HL-60 (cell line): ENCODE measurements at regions not wholly inside any gene's neighbourhood (a gene's known extent, or its start where the extent isn't known, plus 50 kb on each side); places are given as distances from the start of the nearest gene placed in this dataset.

Source experiments
- GABPA ChIP-seq: IDR thresholded peaks from 2 replicates; pipeline ENCODE4 v1.6.1; 2012; ENCODE audit warnings: low read depth
- POLR2AphosphoS5 ChIP-seq: IDR thresholded peaks from 2 replicates; pipeline ENCODE4 v1.6.1; 2012; ENCODE audit warnings: low read depth
- SPI1 ChIP-seq: IDR thresholded peaks from 2 replicates; pipeline ENCODE4 v1.6.1; 2012; ENCODE audit warnings: low read depth, mild to moderate bottlenecking, borderline replicate concordance
- TF ChIP-seq, protein P1 (sequence below): IDR thresholded peaks from one replicate; pipeline ENCODE4 v1.5.1; 2011; ENCODE audit warnings: low read length, control low read depth, inconsistent platforms; ENCODE audit not compliant: insufficient read depth
- TF ChIP-seq, protein P2 (sequence below): IDR thresholded peaks from 2 replicates; pipeline ENCODE4 v1.6.1; 2012; ENCODE audit warnings: low read depth; ENCODE audit not compliant: insufficient replicate concordance

DNA sequence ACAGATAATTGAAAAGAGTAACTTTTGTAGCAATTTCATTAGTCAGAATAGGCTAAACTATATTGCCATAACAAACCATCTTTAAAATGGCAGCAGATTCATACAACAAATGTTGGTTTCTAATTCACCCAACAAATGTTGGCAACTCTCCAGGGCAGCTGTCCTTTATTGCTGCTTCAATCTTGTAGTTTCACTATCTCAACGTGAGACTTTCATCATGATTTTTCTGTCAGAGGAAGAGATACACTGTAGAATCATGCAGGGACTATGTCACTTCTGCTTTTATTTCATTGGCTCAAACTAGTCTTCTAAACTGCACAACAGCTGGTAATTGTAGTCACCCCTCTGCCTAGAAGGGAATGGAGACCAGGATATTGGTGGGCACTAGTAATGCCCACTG lies 174.2 kb downstream of the TANC2 start:
- TF ChIP-seq, protein P1, sequence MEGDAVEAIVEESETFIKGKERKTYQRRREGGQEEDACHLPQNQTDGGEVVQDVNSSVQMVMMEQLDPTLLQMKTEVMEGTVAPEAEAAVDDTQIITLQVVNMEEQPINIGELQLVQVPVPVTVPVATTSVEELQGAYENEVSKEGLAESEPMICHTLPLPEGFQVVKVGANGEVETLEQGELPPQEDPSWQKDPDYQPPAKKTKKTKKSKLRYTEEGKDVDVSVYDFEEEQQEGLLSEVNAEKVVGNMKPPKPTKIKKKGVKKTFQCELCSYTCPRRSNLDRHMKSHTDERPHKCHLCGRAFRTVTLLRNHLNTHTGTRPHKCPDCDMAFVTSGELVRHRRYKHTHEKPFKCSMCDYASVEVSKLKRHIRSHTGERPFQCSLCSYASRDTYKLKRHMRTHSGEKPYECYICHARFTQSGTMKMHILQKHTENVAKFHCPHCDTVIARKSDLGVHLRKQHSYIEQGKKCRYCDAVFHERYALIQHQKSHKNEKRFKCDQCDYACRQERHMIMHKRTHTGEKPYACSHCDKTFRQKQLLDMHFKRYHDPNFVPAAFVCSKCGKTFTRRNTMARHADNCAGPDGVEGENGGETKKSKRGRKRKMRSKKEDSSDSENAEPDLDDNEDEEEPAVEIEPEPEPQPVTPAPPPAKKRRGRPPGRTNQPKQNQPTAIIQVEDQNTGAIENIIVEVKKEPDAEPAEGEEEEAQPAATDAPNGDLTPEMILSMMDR, result no peak
- TF ChIP-seq POLR2AphosphoS5 (peak; percentile 33; the same call in 1 of the 2 replicates), GABPA (no peak), SPI1 (peak; percentile 92)
- TF ChIP-seq, protein P2, sequence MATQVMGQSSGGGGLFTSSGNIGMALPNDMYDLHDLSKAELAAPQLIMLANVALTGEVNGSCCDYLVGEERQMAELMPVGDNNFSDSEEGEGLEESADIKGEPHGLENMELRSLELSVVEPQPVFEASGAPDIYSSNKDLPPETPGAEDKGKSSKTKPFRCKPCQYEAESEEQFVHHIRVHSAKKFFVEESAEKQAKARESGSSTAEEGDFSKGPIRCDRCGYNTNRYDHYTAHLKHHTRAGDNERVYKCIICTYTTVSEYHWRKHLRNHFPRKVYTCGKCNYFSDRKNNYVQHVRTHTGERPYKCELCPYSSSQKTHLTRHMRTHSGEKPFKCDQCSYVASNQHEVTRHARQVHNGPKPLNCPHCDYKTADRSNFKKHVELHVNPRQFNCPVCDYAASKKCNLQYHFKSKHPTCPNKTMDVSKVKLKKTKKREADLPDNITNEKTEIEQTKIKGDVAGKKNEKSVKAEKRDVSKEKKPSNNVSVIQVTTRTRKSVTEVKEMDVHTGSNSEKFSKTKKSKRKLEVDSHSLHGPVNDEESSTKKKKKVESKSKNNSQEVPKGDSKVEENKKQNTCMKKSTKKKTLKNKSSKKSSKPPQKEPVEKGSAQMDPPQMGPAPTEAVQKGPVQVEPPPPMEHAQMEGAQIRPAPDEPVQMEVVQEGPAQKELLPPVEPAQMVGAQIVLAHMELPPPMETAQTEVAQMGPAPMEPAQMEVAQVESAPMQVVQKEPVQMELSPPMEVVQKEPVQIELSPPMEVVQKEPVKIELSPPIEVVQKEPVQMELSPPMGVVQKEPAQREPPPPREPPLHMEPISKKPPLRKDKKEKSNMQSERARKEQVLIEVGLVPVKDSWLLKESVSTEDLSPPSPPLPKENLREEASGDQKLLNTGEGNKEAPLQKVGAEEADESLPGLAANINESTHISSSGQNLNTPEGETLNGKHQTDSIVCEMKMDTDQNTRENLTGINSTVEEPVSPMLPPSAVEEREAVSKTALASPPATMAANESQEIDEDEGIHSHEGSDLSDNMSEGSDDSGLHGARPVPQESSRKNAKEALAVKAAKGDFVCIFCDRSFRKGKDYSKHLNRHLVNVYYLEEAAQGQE, result peak; percentile 25
